IMR-90 (cell line): ENCODE measurements at regions not wholly inside any gene's neighbourhood (a gene's known extent, or its start where the extent isn't known, plus 50 kb on each side); places are given as distances from the start of the nearest gene placed in this dataset.

ENCODE experiments used
- ATAC-seq: fragments of 200-7000 bp; cut with Tn5 transposase; 2 replicates; pipeline ENCODE4 v1.9.1; 2020; ENCODE audit warnings: low read depth, mild to moderate bottlenecking, moderate library complexity
- BruUV-seq: library from RNA; stranded (reverse); fragments of 400-500 nt; replicated peaks from 2 replicates; lab custom pipeline; 2021; lab: Mats Ljungman, UMichigan
- CTCF ChIA-PET: fragments of 300-600 bp; formaldehyde crosslinking; extraction: SDS; loops from one replicate; lab custom pipeline; 2021; ENCODE audit warnings: antibody characterized with exemption; lab: Yijun Ruan, JAX
- POLR2A ChIA-PET: fragments of 300-600 bp; sonication (Branson Sonifier 250); formaldehyde crosslinking; loops from one replicate; lab custom pipeline; 2022; ENCODE audit warnings: antibody characterized with exemption; ENCODE audit not compliant: unreplicated experiment; lab: Charles Lee
- DNase-seq: peaks from one replicate; pipeline ENCODE4 v3.0.0; 2013
- H2AFZ ChIP-seq: replicated peaks from 2 replicates; pipeline ENCODE3; 2013; ENCODE audit warnings: low read length, mild to moderate bottlenecking; ENCODE audit not compliant: poor library complexity
- H2AK5ac ChIP-seq: 2 replicates; pipeline ENCODE4 v1.6.1; 2013; ENCODE audit warnings: low read depth, low read length, inconsistent platforms
- H2AK9ac ChIP-seq: replicated peaks from 2 replicates; pipeline ENCODE3; 2013; ENCODE audit warnings: mild to moderate bottlenecking, low read depth, low read length, moderate library complexity; ENCODE audit not compliant: poor library complexity
- H2BK120ac ChIP-seq: 2 replicates; pipeline ENCODE4 v1.6.1; 2013; ENCODE audit warnings: low read depth, low read length, inconsistent platforms
- H2BK15ac ChIP-seq: 3 replicates; pipeline ENCODE4 v1.6.1; 2013; ENCODE audit warnings: low read depth, low read length, inconsistent platforms
- H2BK20ac ChIP-seq: 2 replicates; pipeline ENCODE4 v1.6.1; 2013; ENCODE audit warnings: low read depth, mild to moderate bottlenecking, inconsistent platforms, low read length, moderate library complexity
- H2BK5ac ChIP-seq: 2 replicates; pipeline ENCODE4 v1.6.1; 2013; ENCODE audit warnings: mild to moderate bottlenecking, low read depth, low read length, inconsistent platforms; ENCODE audit not compliant: poor library complexity, severe bottlenecking
- H3K14ac ChIP-seq: replicated peaks from 2 replicates; pipeline ENCODE4 v1.6.1; 2013; ENCODE audit warnings: low read depth, low read length, inconsistent platforms
- H3K18ac ChIP-seq: 2 replicates; pipeline ENCODE4 v1.6.1; 2013; ENCODE audit warnings: low read depth, low read length, control low read depth
- H3K23ac ChIP-seq: 2 replicates; pipeline ENCODE4 v1.6.1; 2013; ENCODE audit warnings: low read depth, low read length, inconsistent platforms
- H3K27ac ChIP-seq: 2 replicates; pipeline ENCODE4 v1.5.1; 2013; ENCODE audit warnings: mild to moderate bottlenecking, control low read depth, low read length; ENCODE audit not compliant: insufficient read depth
- H3K27me3 ChIP-seq: 2 replicates; pipeline ENCODE4 v1.6.1; 2013; ENCODE audit warnings: low read length; ENCODE audit not compliant: control insufficient read depth, insufficient read depth
- H3K36me3 ChIP-seq: 2 replicates; pipeline ENCODE4 v1.6.1; 2013; ENCODE audit warnings: low read length, mixed read lengths; ENCODE audit not compliant: control insufficient read depth, insufficient read depth
- H3K4ac ChIP-seq: 2 replicates; pipeline ENCODE4 v1.6.1; 2013; ENCODE audit warnings: low read depth, low read length, inconsistent platforms
- H3K4me1 ChIP-seq: 2 replicates; pipeline ENCODE4 v1.6.1; 2013; ENCODE audit warnings: low read length, mixed read lengths; ENCODE audit not compliant: control insufficient read depth, insufficient read depth
- H3K4me2 ChIP-seq: 2 replicates; pipeline ENCODE4 v1.6.1; 2013; ENCODE audit warnings: low read depth, mild to moderate bottlenecking, control low read depth, low read length, moderate library complexity
- H3K4me3 ChIP-seq: 2 replicates; pipeline ENCODE4 v1.5.1; 2013; ENCODE audit warnings: low read depth, mild to moderate bottlenecking, control low read depth, low read length, moderate library complexity; ENCODE audit not compliant: insufficient read depth
- H3K56ac ChIP-seq: 2 replicates; pipeline ENCODE4 v1.6.1; 2013; ENCODE audit warnings: low read length, inconsistent platforms; ENCODE audit not compliant: insufficient read depth; ENCODE audit errors: extremely low read depth
- H3K79me1 ChIP-seq, 2 experiments: 2 replicates each; pipeline ENCODE4 v1.6.1; 2013; ENCODE audit warnings: low read length in 2 of 2, inconsistent platforms in 1 of 2, low read depth in 1 of 2
- H3K9ac ChIP-seq: 2 replicates; pipeline ENCODE4 v1.6.1; 2013; ENCODE audit warnings: low read depth, low read length, control low read depth
- H3K9me1 ChIP-seq: 2 replicates; pipeline ENCODE4 v1.6.1; 2013; ENCODE audit warnings: low read length, inconsistent platforms; ENCODE audit not compliant: insufficient read depth
- H3K9me3 ChIP-seq: 2 replicates; pipeline ENCODE4 v1.6.1; 2013; ENCODE audit warnings: low read length; ENCODE audit not compliant: control insufficient read depth, insufficient read depth
- H4K20me1 ChIP-seq: 2 replicates; pipeline ENCODE4 v1.6.1; 2013; ENCODE audit warnings: low read length, inconsistent platforms; ENCODE audit not compliant: insufficient read depth
- H4K5ac ChIP-seq: 2 replicates; pipeline ENCODE4 v1.6.1; 2013; ENCODE audit warnings: mild to moderate bottlenecking, low read depth, low read length, control low read depth
- H4K8ac ChIP-seq, 2 experiments: 2 replicates each; pipeline ENCODE4 v1.6.1; 2013; ENCODE audit warnings: low read depth in 2 of 2, low read length in 2 of 2, control low read depth in 1 of 2, inconsistent platforms in 1 of 2
- H4K91ac ChIP-seq: 2 replicates; pipeline ENCODE4 v1.6.1; 2013; ENCODE audit warnings: low read depth, low read length, inconsistent platforms; ENCODE audit not compliant: insufficient read depth
- BHLHE40 ChIP-seq: fragments of 150-350 bp; IDR thresholded peaks from 2 replicates; pipeline ENCODE4 v1.6.1; 2016; ENCODE audit warnings: mild to moderate bottlenecking, low read depth, low read length
- CEBPB ChIP-seq: IDR thresholded peaks from 2 replicates; pipeline ENCODE4 v1.6.1; 2012; ENCODE audit warnings: low read depth, low read length, improper control_type of control experiment
- CHD1 ChIP-seq: IDR thresholded peaks from 2 replicates; pipeline ENCODE4 v1.6.1; 2012; ENCODE audit warnings: low read depth, low read length, improper control_type of control experiment
- CTCF ChIP-seq: conservative IDR thresholded peaks from 2 replicates; pipeline ENCODE4 v1.5.1; 2012; ENCODE audit warnings: mild to moderate bottlenecking, low read depth, low read length, improper control_type of control experiment
- ELK1 ChIP-seq: fragments of 150-350 bp; IDR thresholded peaks from 2 replicates; pipeline ENCODE4 v1.6.1; 2016; ENCODE audit warnings: low read depth, mild to moderate bottlenecking, low read length, moderate library complexity, borderline replicate concordance
- FOS ChIP-seq: fragments of 150-350 bp; IDR thresholded peaks from 2 replicates; pipeline ENCODE4 v1.6.1; 2016; ENCODE audit warnings: low read depth, low read length
- MAFK ChIP-seq: IDR thresholded peaks from 2 replicates; pipeline ENCODE4 v1.6.1; 2012; ENCODE audit warnings: low read depth, low read length, improper control_type of control experiment
- MAZ ChIP-seq: IDR thresholded peaks from 2 replicates; pipeline ENCODE4 v1.6.1; 2012; ENCODE audit warnings: low read depth, mild to moderate bottlenecking, low read length, improper control_type of control experiment, moderate library complexity, borderline replicate concordance
- MXI1 ChIP-seq: IDR thresholded peaks from 2 replicates; pipeline ENCODE4 v1.6.1; 2012; ENCODE audit warnings: low read depth, mild to moderate bottlenecking, low read length, moderate library complexity, borderline replicate concordance
- NFE2L2 ChIP-seq: fragments of 150-350 bp; IDR thresholded peaks from 2 replicates; pipeline ENCODE4 v1.6.1; 2016; ENCODE audit warnings: low read depth, mild to moderate bottlenecking, low read length
- POLR2A ChIP-seq: IDR thresholded peaks from 2 replicates; pipeline ENCODE4 v1.6.1; 2012; ENCODE audit warnings: mild to moderate bottlenecking, low read depth, low read length
- RAD21 ChIP-seq: IDR thresholded peaks from 2 replicates; pipeline ENCODE4 v1.6.1; 2012; ENCODE audit warnings: low read length, improper control_type of control experiment
- RCOR1 ChIP-seq: IDR thresholded peaks from 2 replicates; pipeline ENCODE4 v1.6.1; 2012; ENCODE audit warnings: mild to moderate bottlenecking, low read length, improper control_type of control experiment; ENCODE audit not compliant: insufficient replicate concordance
- RFX5 ChIP-seq: IDR thresholded peaks from 2 replicates; pipeline ENCODE4 v1.8.0; 2012; ENCODE audit warnings: low read depth, mild to moderate bottlenecking, low read length, moderate library complexity
- SMC3 ChIP-seq: fragments of 150-350 bp; IDR thresholded peaks from 2 replicates; pipeline ENCODE4 v1.6.1; 2016; ENCODE audit warnings: low read depth, mild to moderate bottlenecking, antibody characterized with exemption, low read length, moderate library complexity
- WGBS, 2 experiments: methylation state at CpG; one replicate each; pipeline versions ENCODE4 v1.1.5 to v1.1.7; 2013; ENCODE audit warnings: missing lambda C conversion rate in 2 of 2; ENCODE audit not compliant: insufficient read length in 1 of 2; ENCODE audit errors: extremely low coverage in 2 of 2; 5-methylcytosine and 5-hydroxymethylcytosine counted together
- dilution Hi-C: fragments of 300-500 bp; cut with HindIII; formaldehyde crosslinking; loops from one replicate; pipeline ENCODE4 v1.14.3; 2018; ENCODE audit warnings: low sequenced_read_pairs; ENCODE audit not compliant: unreplicated experiment
- in situ Hi-C: fragments of 300-500 bp; cut with MboI; formaldehyde crosslinking; loops from 3 replicates; pipeline ENCODE4 v1.14.3; 2019; ENCODE audit warnings: low sequenced_read_pairs, inconsistent platforms, mixed read lengths
- intact Hi-C: fragments of 100-400 bp; cut with micrococcal nuclease; formaldehyde crosslinking; loops from 2 replicates; pipeline ENCODE4 v1.10.0; 2022
- TF ChIP-seq, protein P1 (sequence below): fragments of 150-350 bp; IDR thresholded peaks from 2 replicates; pipeline ENCODE4 v1.6.1; 2017; ENCODE audit warnings: mild to moderate bottlenecking, antibody characterized with exemption, low read length, low read depth

DNA sequence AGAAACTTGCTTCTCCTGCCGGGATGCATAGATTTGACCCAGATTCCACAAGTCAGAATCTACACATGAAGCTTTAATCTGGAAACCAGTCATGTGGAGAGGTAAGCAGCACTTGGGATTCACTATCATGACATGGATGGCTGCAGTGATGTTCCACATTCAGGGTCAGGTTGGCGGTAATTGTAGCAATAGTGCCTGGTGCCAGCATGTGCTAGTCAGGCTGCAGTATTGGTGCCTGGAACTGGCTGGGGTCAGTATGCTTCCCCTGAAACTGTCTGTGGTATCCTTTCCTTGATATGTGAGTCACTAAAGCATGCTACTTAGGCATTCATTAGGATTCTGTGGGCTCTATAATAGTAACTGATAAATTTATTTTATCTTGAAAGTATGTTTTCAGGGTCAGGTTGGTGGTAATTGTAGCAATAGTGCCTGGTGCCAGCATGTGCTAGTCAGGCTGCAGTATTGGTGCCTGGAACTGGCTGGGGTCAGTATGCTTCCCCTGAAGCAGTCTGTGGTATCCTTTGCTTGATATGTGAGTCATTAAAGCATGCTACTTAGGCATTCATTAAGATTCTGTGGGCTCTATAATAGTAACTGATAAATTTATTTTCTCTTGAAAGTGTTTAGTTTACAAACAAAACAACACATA, 1439.2 kb downstream of the ZPLD1 start:
- Histone ChIP-seq H3K36me3 (no peaks in the 10 kb centered on the region), H3K27ac (no peak overlapping the region), H3K9me3 (no peaks in the 10 kb centered on the region), H3K18ac (no peak overlapping the region), H4K91ac (no peak overlapping the region), H4K20me1 (no peaks in the 10 kb centered on the region), H4K5ac (no peak overlapping the region), H3K4me2 (no peak overlapping the region), H3K27me3 (no peaks in the 10 kb centered on the region), H2AK9ac (no peak overlapping the region), H2AK5ac (no peak overlapping the region), H3K4ac (no peak overlapping the region), H3K9me1 (no peaks in the 10 kb centered on the region), H3K14ac (no peak overlapping the region), H2AFZ (no peak overlapping the region), H3K23ac (no peak overlapping the region), H4K8ac (no peak overlapping the region), H3K9ac (no peak overlapping the region), H3K56ac (no peak overlapping the region), H3K4me3 (no peak overlapping the region), H2BK15ac (no peak overlapping the region), H2BK120ac (no peak overlapping the region), H2BK20ac (no peak overlapping the region), H3K79me1 (no peaks in the 10 kb centered on the region), H3K4me1 (no peaks in the 10 kb centered on the region), H2BK5ac (no peak overlapping the region)
- in situ Hi-C loops, result no loop called here
- ChIA-PET POLR2A (no interaction called here), CTCF (no interaction called here)
- dilution Hi-C loops, result no loop called here
- TF ChIP-seq BHLHE40 (no peak), SMC3 (no peak), MXI1 (no peak), POLR2A (no peak), FOS (no peak), CHD1 (no peak), MAZ (no peak), CEBPB (no peak), MAFK (no peak), NFE2L2 (no peak), CTCF (no peak), RCOR1 (no peak), RAD21 (no peak), ELK1 (no peak), RFX5 (no peak)
- TF ChIP-seq, protein P1, sequence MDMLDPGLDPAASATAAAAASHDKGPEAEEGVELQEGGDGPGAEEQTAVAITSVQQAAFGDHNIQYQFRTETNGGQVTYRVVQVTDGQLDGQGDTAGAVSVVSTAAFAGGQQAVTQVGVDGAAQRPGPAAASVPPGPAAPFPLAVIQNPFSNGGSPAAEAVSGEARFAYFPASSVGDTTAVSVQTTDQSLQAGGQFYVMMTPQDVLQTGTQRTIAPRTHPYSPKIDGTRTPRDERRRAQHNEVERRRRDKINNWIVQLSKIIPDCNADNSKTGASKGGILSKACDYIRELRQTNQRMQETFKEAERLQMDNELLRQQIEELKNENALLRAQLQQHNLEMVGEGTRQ, result no peak
- intact Hi-C loops, result no loop called here
- no TSS peak for BruUV-seq
- ATAC-seq (no peak), DNase-seq (no peak)
- no CpG with 5 or more reads among the region's 2 CpGs for WGBS, 2 experiments
